Endothelial cell of umbilical vein (primary cell): ENCODE measurements at regions not wholly inside any gene's neighbourhood (a gene's known extent, or its start where the extent isn't known, plus 50 kb on each side); places are given as distances from the start of the nearest gene placed in this dataset.

Experiments
- EZH2 ChIP-seq: IDR thresholded peaks from 2 replicates; pipeline ENCODE4 v1.6.1; 2012; ENCODE audit warnings: borderline replicate concordance, low read depth, mild to moderate bottlenecking, moderate library complexity, low read length, inconsistent platforms; ENCODE audit not compliant: severe bottlenecking
- GATA2 ChIP-seq: IDR thresholded peaks from 2 replicates; pipeline ENCODE4 v1.7.0; 2011; ENCODE audit warnings: low read depth, mild to moderate bottlenecking, moderate library complexity, mixed read lengths, low read length; ENCODE audit not compliant: insufficient read length, insufficient read depth
- MYC ChIP-seq: IDR thresholded peaks from one replicate; pipeline ENCODE4 v1.6.1; 2011; ENCODE audit warnings: mild to moderate bottlenecking, low read depth, low read length
- POLR2A ChIP-seq: IDR thresholded peaks from 2 replicates; pipeline ENCODE4 v1.6.1; 2012; ENCODE audit warnings: low read depth, mild to moderate bottlenecking, control low read depth, low read length
- TF ChIP-seq, protein P1 (sequence below), 2 donors: IDR thresholded peaks; 1 replicate in 1 of 2; 2 replicates in 1 of 2; pipeline ENCODE4 v1.5.1; 2011; ENCODE audit warnings: low read length in 2 of 2, mild to moderate bottlenecking in 2 of 2, moderate library complexity in 2 of 2, control low read depth in 1 of 2, inconsistent platforms in 1 of 2, low read depth in 1 of 2; ENCODE audit not compliant: insufficient read depth in 1 of 2; ENCODE audit errors: extremely low read depth in 1 of 2

DNA sequence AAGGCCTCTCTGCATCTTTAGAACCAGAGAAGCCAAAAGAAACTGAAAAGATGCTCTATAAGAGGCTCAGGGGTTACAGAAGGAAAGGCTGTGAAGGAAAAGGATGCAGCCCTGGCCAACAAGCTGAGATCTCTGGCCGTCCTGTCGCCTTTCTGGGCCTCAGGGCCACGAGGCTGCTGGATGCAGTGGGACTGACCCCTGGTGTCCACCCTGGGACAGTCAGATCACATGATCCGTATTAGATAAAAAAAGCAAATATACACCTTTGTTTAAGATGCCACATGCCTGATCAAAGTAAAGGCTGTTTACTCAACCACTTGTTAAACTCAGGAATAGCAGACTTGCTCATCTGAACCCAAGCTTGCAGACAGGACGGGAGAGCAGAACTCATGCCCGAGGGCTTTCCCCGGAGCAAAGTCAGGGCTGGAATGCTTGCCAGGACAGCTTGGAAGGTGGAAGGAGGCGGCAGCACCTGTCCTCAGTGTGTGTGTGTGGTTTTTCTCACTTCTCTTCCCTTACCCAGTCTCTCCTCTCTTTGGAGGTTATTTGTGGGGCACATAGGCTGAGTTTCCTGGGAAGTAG lies 206.5 kb upstream of the TSHZ3 start:
- TF ChIP-seq, protein P1, sequence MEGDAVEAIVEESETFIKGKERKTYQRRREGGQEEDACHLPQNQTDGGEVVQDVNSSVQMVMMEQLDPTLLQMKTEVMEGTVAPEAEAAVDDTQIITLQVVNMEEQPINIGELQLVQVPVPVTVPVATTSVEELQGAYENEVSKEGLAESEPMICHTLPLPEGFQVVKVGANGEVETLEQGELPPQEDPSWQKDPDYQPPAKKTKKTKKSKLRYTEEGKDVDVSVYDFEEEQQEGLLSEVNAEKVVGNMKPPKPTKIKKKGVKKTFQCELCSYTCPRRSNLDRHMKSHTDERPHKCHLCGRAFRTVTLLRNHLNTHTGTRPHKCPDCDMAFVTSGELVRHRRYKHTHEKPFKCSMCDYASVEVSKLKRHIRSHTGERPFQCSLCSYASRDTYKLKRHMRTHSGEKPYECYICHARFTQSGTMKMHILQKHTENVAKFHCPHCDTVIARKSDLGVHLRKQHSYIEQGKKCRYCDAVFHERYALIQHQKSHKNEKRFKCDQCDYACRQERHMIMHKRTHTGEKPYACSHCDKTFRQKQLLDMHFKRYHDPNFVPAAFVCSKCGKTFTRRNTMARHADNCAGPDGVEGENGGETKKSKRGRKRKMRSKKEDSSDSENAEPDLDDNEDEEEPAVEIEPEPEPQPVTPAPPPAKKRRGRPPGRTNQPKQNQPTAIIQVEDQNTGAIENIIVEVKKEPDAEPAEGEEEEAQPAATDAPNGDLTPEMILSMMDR (IDR thresholded peaks at IDR 0.05; ENCODE audit: extremely low read depth in 1 of 2, insufficient read depth in 1 of 2, low read depth in 1 of 2, low read length in 2 of 2) = no peak
- no peak for TF ChIP-seq POLR2A
- TF ChIP-seq EZH2 = no peak
- no peak for TF ChIP-seq MYC
- TF ChIP-seq GATA2 = no peak
